ENCODE measurements at regions not wholly inside any gene's neighbourhood (a gene's known extent, or its start where the extent isn't known, plus 50 kb on each side); places are given as distances from the start of the nearest gene placed in this dataset.

- TF ChIP-seq, protein P1, sequence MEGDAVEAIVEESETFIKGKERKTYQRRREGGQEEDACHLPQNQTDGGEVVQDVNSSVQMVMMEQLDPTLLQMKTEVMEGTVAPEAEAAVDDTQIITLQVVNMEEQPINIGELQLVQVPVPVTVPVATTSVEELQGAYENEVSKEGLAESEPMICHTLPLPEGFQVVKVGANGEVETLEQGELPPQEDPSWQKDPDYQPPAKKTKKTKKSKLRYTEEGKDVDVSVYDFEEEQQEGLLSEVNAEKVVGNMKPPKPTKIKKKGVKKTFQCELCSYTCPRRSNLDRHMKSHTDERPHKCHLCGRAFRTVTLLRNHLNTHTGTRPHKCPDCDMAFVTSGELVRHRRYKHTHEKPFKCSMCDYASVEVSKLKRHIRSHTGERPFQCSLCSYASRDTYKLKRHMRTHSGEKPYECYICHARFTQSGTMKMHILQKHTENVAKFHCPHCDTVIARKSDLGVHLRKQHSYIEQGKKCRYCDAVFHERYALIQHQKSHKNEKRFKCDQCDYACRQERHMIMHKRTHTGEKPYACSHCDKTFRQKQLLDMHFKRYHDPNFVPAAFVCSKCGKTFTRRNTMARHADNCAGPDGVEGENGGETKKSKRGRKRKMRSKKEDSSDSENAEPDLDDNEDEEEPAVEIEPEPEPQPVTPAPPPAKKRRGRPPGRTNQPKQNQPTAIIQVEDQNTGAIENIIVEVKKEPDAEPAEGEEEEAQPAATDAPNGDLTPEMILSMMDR (IDR thresholded peaks at IDR 0.05), result no peak
- TF ChIP-seq POLR2A (IDR thresholded peaks at IDR 0.05), result no peak
- TF ChIP-seq POLR2AphosphoS5 (IDR thresholded peaks at IDR 0.05), result no peak
- no peak for TF ChIP-seq EP300 (IDR thresholded peaks at IDR 0.05)
These were observed 152.7 kb downstream of the GABRG1 start for GRCh38 chr4:45971108-45971507.
